GM23248 (cell line): ENCODE measurements at regions not wholly inside any gene's neighbourhood (a gene's known extent, or its start where the extent isn't known, plus 50 kb on each side); places are given as distances from the start of the nearest gene placed in this dataset.

Experiments used
- DNase-seq: peaks from one replicate; pipeline ENCODE4 v3.0.0-alpha.2; 2015
- H2AFZ ChIP-seq: fragments of 200-600 bp; sonication (generic); 2 replicates; pipeline ENCODE4 v1.6.1; 2016; ENCODE audit warnings: antibody characterized with exemption
- H3F3A ChIP-seq: fragments of 200-600 bp; sonication (generic); 2 replicates; pipeline ENCODE4 v1.6.1; 2016; ENCODE audit warnings: mild to moderate bottlenecking, antibody characterized with exemption, mixed run types; ENCODE audit not compliant: insufficient read depth
- H3K27ac ChIP-seq: fragments of 200-600 bp; sonication (generic); 2 replicates; pipeline ENCODE4 v1.5.1; 2016; ENCODE audit warnings: mild to moderate bottlenecking
- H3K27me3 ChIP-seq: fragments of 200-600 bp; sonication (generic); replicated peaks from 2 replicates; pipeline ENCODE4 v1.6.1; 2016; ENCODE audit warnings: mild to moderate bottlenecking; ENCODE audit not compliant: insufficient read depth
- H3K36me3 ChIP-seq: fragments of 200-600 bp; sonication (generic); 2 replicates; pipeline ENCODE4 v1.6.1; 2016; ENCODE audit warnings: low read depth, mild to moderate bottlenecking
- H3K4me1 ChIP-seq: fragments of 200-600 bp; sonication (generic); 2 replicates; pipeline ENCODE4 v1.6.1; 2016; ENCODE audit warnings: mild to moderate bottlenecking; ENCODE audit not compliant: insufficient read depth
- H3K4me2 ChIP-seq: fragments of 200-600 bp; sonication (generic); one replicate; pipeline ENCODE4 v1.6.1; 2016; ENCODE audit warnings: mild to moderate bottlenecking; ENCODE audit not compliant: unreplicated experiment
- H3K4me3 ChIP-seq: fragments of 200-600 bp; sonication (generic); 2 replicates; pipeline ENCODE4 v1.5.1; 2016; ENCODE audit warnings: mild to moderate bottlenecking
- H3K79me2 ChIP-seq: fragments of 200-600 bp; sonication (generic); 2 replicates; pipeline ENCODE4 v1.6.1; 2016; ENCODE audit warnings: mild to moderate bottlenecking; ENCODE audit not compliant: insufficient read depth
- H3K9ac ChIP-seq: fragments of 200-600 bp; sonication (generic); 2 replicates; pipeline ENCODE4 v1.6.1; 2016; ENCODE audit warnings: mild to moderate bottlenecking
- H3K9me2 ChIP-seq: fragments of 200-600 bp; sonication (generic); 2 replicates; pipeline ENCODE4 v1.6.1; 2016; ENCODE audit warnings: mixed run types, mild to moderate bottlenecking, moderate library complexity; ENCODE audit not compliant: insufficient read depth
- H3K9me3 ChIP-seq: fragments of 200-600 bp; sonication (generic); one replicate; pipeline ENCODE4 v1.6.1; 2017; ENCODE audit warnings: low read depth
- H4K20me1 ChIP-seq: fragments of 200-600 bp; sonication (generic); 2 replicates; pipeline ENCODE4 v1.6.0; 2016; ENCODE audit not compliant: insufficient read depth
- EZH2 ChIP-seq: fragments of 200-600 bp; sonication (generic); IDR thresholded peaks from 2 replicates; pipeline ENCODE4 v1.6.1; 2018; ENCODE audit warnings: antibody characterized with exemption, mild to moderate bottlenecking; ENCODE audit not compliant: insufficient read depth, poor library complexity, severe bottlenecking
- EZH2phosphoT487 ChIP-seq: fragments of 200-600 bp; sonication (generic); IDR thresholded peaks from 2 replicates; pipeline ENCODE4 v1.6.1; 2018; ENCODE audit warnings: antibody characterized with exemption, moderate library complexity, mild to moderate bottlenecking, low read depth; ENCODE audit not compliant: insufficient read depth
- WGBS, 2 experiments: methylation state at CpG; one replicate each; pipeline ENCODE4 v1.1.6; 2015 to 2017; ENCODE audit warnings: low lambda C conversion rate in 2 of 2, low coverage in 1 of 2; ENCODE audit errors: missing lambda C conversion rate in 2 of 2; 5-methylcytosine and 5-hydroxymethylcytosine counted together
- in situ Hi-C: fragments of 300-500 bp; cut with MboI; formaldehyde crosslinking; loops from 2 replicates; pipeline ENCODE4 v1.15.0; 2020

- Histone ChIP-seq H4K20me1 (no peaks in the 10 kb centered on the region), H3K27ac (no peak overlapping the region), H3K4me2 (no peak overlapping the region), H3K79me2 (no peaks in the 10 kb centered on the region), H2AFZ (no peak overlapping the region), H3K4me1 (no peaks in the 10 kb centered on the region), H3K9me3 (no peaks in the 10 kb centered on the region), H3K4me3 (no peak overlapping the region), H3F3A (no peaks in the 10 kb centered on the region), H3K36me3 (no peaks in the 10 kb centered on the region), H3K9me2 (no peaks in the 10 kb centered on the region), H3K9ac (no peak overlapping the region), H3K27me3 (no peaks in the 10 kb centered on the region; the same call in 1 of the 2 replicates)
- peak; percentile 46 for DNase-seq
- in situ Hi-C loops = no loop called here
- TF ChIP-seq EZH2phosphoT487 (no peak), EZH2 (no peak)
- WGBS, 2 experiments = 50 to 52% methylated on average over 8 of the region's 8 CpGs
These were observed 395.0 kb upstream of the SMARCA2 start for GRCh38 chr9:1619915-1620710.

- Histone ChIP-seq H3F3A (no peaks in the 10 kb centered on the region), H2AFZ (no peak overlapping the region), H3K27me3 (no peaks in the 10 kb centered on the region), H3K36me3 (no peaks in the 10 kb centered on the region), H3K79me2 (no peaks in the 10 kb centered on the region), H3K4me3 (no peak overlapping the region), H3K9ac (no peak overlapping the region), H4K20me1 (no peaks in the 10 kb centered on the region), H3K9me2 (no peaks in the 10 kb centered on the region), H3K4me1 (no peaks in the 10 kb centered on the region), H3K9me3 (no peaks in the 10 kb centered on the region), H3K4me2 (no peak overlapping the region), H3K27ac (no peak overlapping the region)
- TF ChIP-seq EZH2phosphoT487 (no peak), EZH2 (no peak)
- no peak for DNase-seq
- 19 to 34% methylated on average over 2 of the region's 2 CpGs for WGBS, 2 experiments
- in situ Hi-C loops = no loop called here
These were observed 377.7 kb upstream of the SMARCA2 start for GRCh38 chr9:1637401-1637800.

- WGBS, 2 experiments = 18 to 19% methylated on average over 5 of the region's 5 CpGs
- H3K4me3 ChIP-seq = no peak overlapping the region
- H2AFZ ChIP-seq = no peak overlapping the region
- no peaks in the 10 kb centered on the region for H4K20me1 ChIP-seq
- TF ChIP-seq EZH2 (no peak), EZH2phosphoT487 (no peak)
- H3K9ac ChIP-seq = no peak overlapping the region
- H3K4me2 ChIP-seq = no peak overlapping the region
- H3K36me3 ChIP-seq = no peaks in the 10 kb centered on the region
- no peak for DNase-seq
- H3K9me2 ChIP-seq = no peaks in the 10 kb centered on the region
- in situ Hi-C loops = no loop called here
- H3K4me1 ChIP-seq = no peaks in the 10 kb centered on the region
- H3K9me3 ChIP-seq = no peaks in the 10 kb centered on the region
- H3K27ac ChIP-seq = no peak overlapping the region
- H3F3A ChIP-seq = no peaks in the 10 kb centered on the region
- no peaks in the 10 kb centered on the region for H3K79me2 ChIP-seq
- H3K27me3 ChIP-seq = no peaks in the 10 kb centered on the region
These were observed 376.0 kb upstream of the SMARCA2 start for GRCh38 chr9:1639166-1639565.

- Histone ChIP-seq H3K79me2 (no peaks in the 10 kb centered on the region), H3K9ac (no peak overlapping the region), H3K4me3 (no peak overlapping the region), H3F3A (no peaks in the 10 kb centered on the region), H3K36me3 (no peaks in the 10 kb centered on the region), H3K27ac (no peak overlapping the region), H3K9me3 (no peaks in the 10 kb centered on the region), H4K20me1 (no peaks in the 10 kb centered on the region), H2AFZ (no peak overlapping the region), H3K9me2 (no peaks in the 10 kb centered on the region), H3K4me2 (no peak overlapping the region), H3K27me3 (no peaks in the 10 kb centered on the region), H3K4me1 (no peaks in the 10 kb centered on the region)
- 3 to 5% methylated on average over 1 of the region's 1 CpG for whole genome bisulfite sequencing, 2 experiments
- in situ Hi-C loops = no loop called here
- DNase-seq = peak; percentile 53
- TF ChIP-seq EZH2 (no peak), EZH2phosphoT487 (no peak)
These were observed 367.4 kb upstream of the SMARCA2 start for GRCh38 chr9:1647776-1648175.
